ENCODE measurements at regions not wholly inside any gene's neighbourhood (a gene's known extent, or its start where the extent isn't known, plus 50 kb on each side); places are given as distances from the start of the nearest gene placed in this dataset.

DNA sequence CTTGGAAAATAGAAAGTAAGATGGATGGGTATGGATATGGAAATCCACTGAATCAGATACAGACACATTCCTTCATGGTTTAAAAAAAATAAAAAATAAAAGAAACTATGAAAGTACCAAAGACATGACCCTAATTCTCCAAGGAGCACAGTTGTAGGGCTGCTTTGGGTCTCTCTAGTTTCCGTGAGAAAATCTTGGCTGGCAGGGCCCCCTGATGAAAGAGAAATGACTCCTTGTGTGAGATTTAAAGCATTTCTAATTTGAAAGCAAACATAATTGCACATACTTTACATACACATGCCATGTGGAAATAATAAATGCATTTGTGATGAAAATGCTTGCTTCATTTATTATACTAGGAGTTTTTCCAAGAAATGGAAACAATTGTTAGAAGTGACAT is 593.9 kb upstream of the BTBD3 start:
- Histone ChIP-seq H3K36me3 (no peaks in the 10 kb centered on the region), H3K4me3 (no peak overlapping the region), H3K27me3 (ENCODE audit: low read depth) (no peaks in the 10 kb centered on the region), H3K9me3 (peaks cover 9% of the 10 kb centered on the region), H3K27ac (no peak overlapping the region), H3K4me1 (no peaks in the 10 kb centered on the region)
- TF ChIP-seq, protein P1, sequence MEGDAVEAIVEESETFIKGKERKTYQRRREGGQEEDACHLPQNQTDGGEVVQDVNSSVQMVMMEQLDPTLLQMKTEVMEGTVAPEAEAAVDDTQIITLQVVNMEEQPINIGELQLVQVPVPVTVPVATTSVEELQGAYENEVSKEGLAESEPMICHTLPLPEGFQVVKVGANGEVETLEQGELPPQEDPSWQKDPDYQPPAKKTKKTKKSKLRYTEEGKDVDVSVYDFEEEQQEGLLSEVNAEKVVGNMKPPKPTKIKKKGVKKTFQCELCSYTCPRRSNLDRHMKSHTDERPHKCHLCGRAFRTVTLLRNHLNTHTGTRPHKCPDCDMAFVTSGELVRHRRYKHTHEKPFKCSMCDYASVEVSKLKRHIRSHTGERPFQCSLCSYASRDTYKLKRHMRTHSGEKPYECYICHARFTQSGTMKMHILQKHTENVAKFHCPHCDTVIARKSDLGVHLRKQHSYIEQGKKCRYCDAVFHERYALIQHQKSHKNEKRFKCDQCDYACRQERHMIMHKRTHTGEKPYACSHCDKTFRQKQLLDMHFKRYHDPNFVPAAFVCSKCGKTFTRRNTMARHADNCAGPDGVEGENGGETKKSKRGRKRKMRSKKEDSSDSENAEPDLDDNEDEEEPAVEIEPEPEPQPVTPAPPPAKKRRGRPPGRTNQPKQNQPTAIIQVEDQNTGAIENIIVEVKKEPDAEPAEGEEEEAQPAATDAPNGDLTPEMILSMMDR (IDR thresholded peaks at IDR 0.05) = no peak
- intact Hi-C loops (cut with DNase I) = no loop called here
- no peak for DNase-seq
- no peak for ATAC-seq

DNA sequence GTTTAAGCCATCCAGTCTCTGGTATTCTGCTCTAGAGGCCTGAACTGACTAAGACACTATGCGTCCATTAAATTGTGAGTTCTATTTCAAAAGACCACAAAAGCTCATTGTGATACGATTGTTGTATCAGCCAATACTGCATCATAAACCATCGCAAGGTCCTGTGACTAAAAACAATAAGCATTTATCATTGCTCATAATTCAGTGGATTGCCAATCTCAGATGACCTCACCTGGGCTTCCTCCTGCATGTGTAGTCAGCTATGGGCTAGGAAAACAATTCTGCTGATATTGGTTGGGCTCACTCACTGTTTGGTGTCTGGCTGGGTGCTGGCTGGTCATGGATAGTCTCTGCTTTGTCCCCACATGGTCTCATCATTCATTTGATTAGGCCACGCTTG is 592.7 kb upstream of the BTBD3 start:
- no peaks in the 10 kb centered on the region for H3K36me3 ChIP-seq
- intact Hi-C loops (cut with DNase I) = no loop called here
- DNase-seq (no peak), ATAC-seq (no peak)
- no peak overlapping the region for H3K4me3 ChIP-seq
- TF ChIP-seq, protein P1 (IDR thresholded peaks at IDR 0.05) = no peak
- H3K4me1 ChIP-seq = no peaks in the 10 kb centered on the region
- no peak overlapping the region for H3K27ac ChIP-seq
- peaks cover 9% of the 10 kb centered on the region for H3K9me3 ChIP-seq
- H3K27me3 ChIP-seq (ENCODE audit: low read depth) = no peaks in the 10 kb centered on the region

DNA sequence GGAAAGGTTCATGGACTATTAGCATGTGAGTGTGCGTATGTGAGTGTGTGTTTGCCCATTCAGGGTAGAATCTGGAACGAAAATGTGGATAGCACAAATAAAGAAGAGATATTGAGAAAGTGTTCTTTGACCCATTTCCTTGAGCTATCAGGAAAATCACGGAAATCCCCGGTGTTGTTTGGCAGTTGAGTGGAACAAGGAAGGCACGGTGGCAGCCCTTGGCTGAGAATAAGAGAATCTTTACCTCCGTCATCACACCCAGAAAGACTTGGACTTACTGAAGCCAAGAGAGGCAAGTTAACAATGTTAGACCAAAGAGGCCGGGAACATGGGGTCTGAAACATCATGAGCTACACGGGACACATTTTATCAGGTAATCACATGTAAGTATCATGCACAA is 588.9 kb upstream of the BTBD3 start:
- Histone ChIP-seq H3K27ac (no peak overlapping the region), H3K4me3 (no peak overlapping the region), H3K4me1 (no peaks in the 10 kb centered on the region), H3K36me3 (no peaks in the 10 kb centered on the region), H3K9me3 (no peaks in the 10 kb centered on the region), H3K27me3 (ENCODE audit: low read depth) (no peaks in the 10 kb centered on the region)
- DNase-seq = no peak
- TF ChIP-seq, protein P1 (IDR thresholded peaks at IDR 0.05) = no peak
- no peak for ATAC-seq
- intact Hi-C loops (cut with DNase I) = no loop called here

DNA sequence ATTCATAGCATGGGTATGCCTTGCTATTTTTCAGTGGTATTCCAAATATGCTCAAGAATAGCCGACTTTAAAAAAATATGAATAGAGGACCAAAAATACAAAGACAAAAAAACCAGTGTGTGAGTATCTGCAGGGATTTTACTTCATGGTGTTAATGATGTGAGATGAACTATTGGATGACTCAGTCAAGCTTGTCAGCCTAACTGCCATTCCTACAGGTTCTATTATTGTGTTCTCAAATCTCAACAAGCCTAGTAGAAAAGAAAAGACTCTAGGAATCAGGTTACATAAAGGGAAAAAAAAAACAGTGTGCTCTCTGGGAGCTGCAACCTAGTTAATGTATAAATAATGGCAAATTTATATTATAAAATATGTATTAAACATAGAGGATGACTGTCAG is 588.4 kb upstream of the BTBD3 start:
- Histone ChIP-seq H3K4me1 (no peaks in the 10 kb centered on the region), H3K27me3 (ENCODE audit: low read depth) (no peaks in the 10 kb centered on the region), H3K27ac (no peak overlapping the region), H3K9me3 (no peaks in the 10 kb centered on the region), H3K4me3 (no peak overlapping the region), H3K36me3 (no peaks in the 10 kb centered on the region)
- TF ChIP-seq, protein P1 (IDR thresholded peaks at IDR 0.05) = no peak
- DNase-seq (no peak), ATAC-seq (no peak)
- intact Hi-C loops (cut with DNase I) = no loop called here

DNA sequence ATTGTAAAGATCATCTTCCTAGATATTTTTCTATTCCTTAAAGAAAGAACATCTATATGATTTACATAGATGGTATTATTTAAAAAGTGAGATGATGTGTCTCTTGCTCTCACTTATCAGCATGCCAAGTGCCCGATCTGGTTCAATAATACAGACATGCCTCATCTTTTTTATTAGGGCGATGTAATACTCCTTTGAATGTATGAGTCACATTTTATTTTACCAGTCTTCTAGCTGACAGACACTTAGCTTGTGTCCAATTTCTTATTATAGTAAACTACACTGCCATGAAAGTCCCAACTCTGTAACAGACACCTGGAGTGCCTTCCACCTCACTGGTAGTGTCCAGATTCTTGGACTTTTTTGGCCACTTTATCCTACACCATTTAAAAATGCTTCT is 586.6 kb upstream of the BTBD3 start:
- Histone ChIP-seq H3K4me3 (no peak overlapping the region), H3K4me1 (no peaks in the 10 kb centered on the region), H3K36me3 (no peaks in the 10 kb centered on the region), H3K27me3 (ENCODE audit: low read depth) (no peaks in the 10 kb centered on the region), H3K9me3 (no peaks in the 10 kb centered on the region), H3K27ac (no peak overlapping the region)
- intact Hi-C loops (cut with DNase I) = no loop called here
- DNase-seq (no peak), ATAC-seq (no peak)
- TF ChIP-seq, protein P1 (IDR thresholded peaks at IDR 0.05) = no peak

DNA sequence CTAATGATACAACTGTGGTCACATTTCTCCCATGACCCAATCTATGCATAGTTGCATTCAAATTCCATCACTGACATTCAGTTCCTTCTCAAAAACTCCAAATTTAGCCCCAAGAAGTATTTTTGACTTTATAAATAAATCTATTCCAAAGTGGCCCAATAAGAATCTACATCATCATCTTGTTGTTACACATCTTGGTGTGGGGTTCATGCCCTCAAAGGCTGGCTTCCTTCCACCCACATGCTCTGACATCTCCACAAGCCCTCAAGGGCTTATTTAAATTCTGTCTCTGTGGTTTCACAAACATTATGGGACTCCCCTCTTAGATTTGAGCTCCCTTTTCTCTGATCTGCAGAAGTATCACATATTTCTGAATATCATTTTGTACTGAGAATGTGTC is 585.3 kb upstream of the BTBD3 start:
- TF ChIP-seq, protein P1 (IDR thresholded peaks at IDR 0.05) = no peak
- H3K4me3 ChIP-seq = no peak overlapping the region
- no peaks in the 10 kb centered on the region for H3K27me3 ChIP-seq (ENCODE audit: low read depth)
- no peak overlapping the region for H3K27ac ChIP-seq
- no peaks in the 10 kb centered on the region for H3K4me1 ChIP-seq
- no peaks in the 10 kb centered on the region for H3K36me3 ChIP-seq
- ATAC-seq = no peak
- intact Hi-C loops (cut with DNase I) = no loop called here
- DNase-seq = no peak
- H3K9me3 ChIP-seq = no peaks in the 10 kb centered on the region
